Activated CD4-positive, alpha-beta T cell treated with anti-CD3 and anti-CD28 coated beads, Interleukin-2, amount 10 ng/mL, durations not matched to agents 24 days and 14 days (primary cell): ENCODE measurements at regions not wholly inside any gene's neighbourhood (a gene's known extent, or its start where the extent isn't known, plus 50 kb on each side); places are given as distances from the start of the nearest gene placed in this dataset.

Source experiments
- DNase-seq: peaks from one replicate; pipeline ENCODE4 v3.0.0; 2022
- H3K27ac Mint-ChIP-seq: one replicate; pipeline ENCODE4 v1.8.0; 2022; ENCODE audit warnings: mild to moderate bottlenecking, mixed read lengths
- H3K27me3 Mint-ChIP-seq: one replicate; pipeline ENCODE4 v1.8.0; 2022; ENCODE audit warnings: mixed read lengths
- H3K36me3 Mint-ChIP-seq: one replicate; pipeline ENCODE4 v1.8.0; 2022; ENCODE audit warnings: low read depth, mild to moderate bottlenecking, mixed read lengths
- H3K4me1 Mint-ChIP-seq: one replicate; pipeline ENCODE4 v1.8.0; 2021; ENCODE audit warnings: mixed read lengths
- H3K4me3 Mint-ChIP-seq: one replicate; pipeline ENCODE4 v1.8.0; 2022; ENCODE audit warnings: mild to moderate bottlenecking, moderate library complexity, mixed read lengths
- H3K9me3 Mint-ChIP-seq: one replicate; pipeline ENCODE4 v1.8.0; 2021; ENCODE audit warnings: mixed read lengths
- intact Hi-C: fragments of 100-400 bp; cut with micrococcal nuclease; formaldehyde crosslinking; loops from one replicate; pipeline ENCODE4 v1.15.1; 2023

- Mint-ChIP-seq H3K27ac (no peak overlapping the region), H3K4me1 (no peaks in the 10 kb centered on the region), H3K27me3 (no peaks in the 10 kb centered on the region), H3K36me3 (no peaks in the 10 kb centered on the region), H3K9me3 (no peaks in the 10 kb centered on the region), H3K4me3 (no peak overlapping the region)
- intact Hi-C loops, result no loop called here
- DNase-seq, result no peak
Measured at GRCh38 chr22:48650323-48651035, 1177.2 kb downstream of the BRD1 start.

- H3K9me3 Mint-ChIP-seq, result no peaks in the 10 kb centered on the region
- no peaks in the 10 kb centered on the region for H3K4me1 Mint-ChIP-seq
- intact Hi-C loops, result no loop called here
- H3K27ac Mint-ChIP-seq, result no peak overlapping the region
- no peaks in the 10 kb centered on the region for H3K36me3 Mint-ChIP-seq
- H3K4me3 Mint-ChIP-seq, result no peak overlapping the region
- H3K27me3 Mint-ChIP-seq, result no peaks in the 10 kb centered on the region
- DNase-seq, result no peak
Measured at GRCh38 chr22:48649466-48649865, 1178.2 kb downstream of the BRD1 start.

- Mint-ChIP-seq H3K36me3 (no peaks in the 10 kb centered on the region), H3K4me3 (no peak overlapping the region), H3K4me1 (no peaks in the 10 kb centered on the region), H3K27ac (no peak overlapping the region), H3K9me3 (no peaks in the 10 kb centered on the region), H3K27me3 (no peaks in the 10 kb centered on the region)
- no peak for DNase-seq
- intact Hi-C loops, result no loop called here
Measured at GRCh38 chr22:48649031-48649430, 1178.6 kb downstream of the BRD1 start.

- intact Hi-C loops, result no loop called here
- Mint-ChIP-seq H3K4me1 (no peaks in the 10 kb centered on the region), H3K9me3 (no peaks in the 10 kb centered on the region), H3K27me3 (no peaks in the 10 kb centered on the region), H3K4me3 (no peak overlapping the region), H3K27ac (no peak overlapping the region), H3K36me3 (no peaks in the 10 kb centered on the region)
- no peak for DNase-seq
Measured at GRCh38 chr22:48647606-48648515, 1179.8 kb downstream of the BRD1 start.

- no peaks in the 10 kb centered on the region for H3K27me3 Mint-ChIP-seq
- H3K27ac Mint-ChIP-seq, result no peak overlapping the region
- DNase-seq, result no peak
- H3K36me3 Mint-ChIP-seq, result no peaks in the 10 kb centered on the region
- no peaks in the 10 kb centered on the region for H3K4me1 Mint-ChIP-seq
- no peaks in the 10 kb centered on the region for H3K9me3 Mint-ChIP-seq
- intact Hi-C loops, result no loop called here
- no peak overlapping the region for H3K4me3 Mint-ChIP-seq
Measured at GRCh38 chr22:48647051-48647450, 1180.6 kb downstream of the BRD1 start.

GRCh38 chr22:48646216-48646925 lies 1181.3 kb downstream of the BRD1 start:
- Mint-ChIP-seq H3K27me3 (no peaks in the 10 kb centered on the region), H3K36me3 (no peaks in the 10 kb centered on the region), H3K4me3 (no peak overlapping the region), H3K4me1 (no peaks in the 10 kb centered on the region), H3K27ac (no peak overlapping the region), H3K9me3 (no peaks in the 10 kb centered on the region)
- no peak for DNase-seq
- intact Hi-C loops, result no loop called here

- H3K36me3 Mint-ChIP-seq, result no peaks in the 10 kb centered on the region
- intact Hi-C loops, result no loop called here
- H3K4me3 Mint-ChIP-seq, result no peak overlapping the region
- H3K27ac Mint-ChIP-seq, result no peak overlapping the region
- no peaks in the 10 kb centered on the region for H3K4me1 Mint-ChIP-seq
- H3K9me3 Mint-ChIP-seq, result no peaks in the 10 kb centered on the region
- H3K27me3 Mint-ChIP-seq, result no peaks in the 10 kb centered on the region
- no peak for DNase-seq
Measured at GRCh38 chr22:48645766-48646165, 1181.9 kb downstream of the BRD1 start.

- Mint-ChIP-seq H3K36me3 (no peaks in the 10 kb centered on the region), H3K4me3 (no peak overlapping the region), H3K27me3 (no peaks in the 10 kb centered on the region), H3K4me1 (no peaks in the 10 kb centered on the region), H3K9me3 (no peaks in the 10 kb centered on the region), H3K27ac (no peak overlapping the region)
- DNase-seq, result no peak
- intact Hi-C loops, result no loop called here
Measured at GRCh38 chr22:48644997-48645396, 1182.7 kb downstream of the BRD1 start.

- no peak for DNase-seq
- no peaks in the 10 kb centered on the region for H3K4me1 Mint-ChIP-seq
- intact Hi-C loops, result no loop called here
- H3K27ac Mint-ChIP-seq, result no peak overlapping the region
- H3K4me3 Mint-ChIP-seq, result no peak overlapping the region
- H3K27me3 Mint-ChIP-seq, result no peaks in the 10 kb centered on the region
- H3K36me3 Mint-ChIP-seq, result no peaks in the 10 kb centered on the region
- H3K9me3 Mint-ChIP-seq, result no peaks in the 10 kb centered on the region
Measured at GRCh38 chr22:48644108-48644507, 1183.6 kb downstream of the BRD1 start.

GRCh38 chr22:48643066-48643731 lies 1184.5 kb downstream of the BRD1 start:
- DNase-seq, result no peak
- Mint-ChIP-seq H3K9me3 (no peaks in the 10 kb centered on the region), H3K4me3 (no peak overlapping the region), H3K4me1 (no peaks in the 10 kb centered on the region), H3K27ac (no peak overlapping the region), H3K27me3 (no peaks in the 10 kb centered on the region), H3K36me3 (no peaks in the 10 kb centered on the region)
- intact Hi-C loops, result no loop called here

GRCh38 chr22:48642550-48642949 lies 1185.1 kb downstream of the BRD1 start:
- no peaks in the 10 kb centered on the region for H3K27me3 Mint-ChIP-seq
- no peaks in the 10 kb centered on the region for H3K4me1 Mint-ChIP-seq
- no peak for DNase-seq
- H3K4me3 Mint-ChIP-seq, result no peak overlapping the region
- H3K36me3 Mint-ChIP-seq, result no peaks in the 10 kb centered on the region
- no peak overlapping the region for H3K27ac Mint-ChIP-seq
- intact Hi-C loops, result no loop called here
- H3K9me3 Mint-ChIP-seq, result no peaks in the 10 kb centered on the region

- intact Hi-C loops, result no loop called here
- no peak overlapping the region for H3K27ac Mint-ChIP-seq
- no peaks in the 10 kb centered on the region for H3K9me3 Mint-ChIP-seq
Measured at GRCh38 chr22:48641906-48642475, 1185.7 kb downstream of the BRD1 start.

More at GRCh38 chr22:48641906-48642475, 1185.7 kb downstream of the BRD1 start:
- H3K4me1 Mint-ChIP-seq, result no peaks in the 10 kb centered on the region
- no peak overlapping the region for H3K4me3 Mint-ChIP-seq
- H3K36me3 Mint-ChIP-seq, result no peaks in the 10 kb centered on the region
- no peak for DNase-seq
- H3K27me3 Mint-ChIP-seq, result no peaks in the 10 kb centered on the region
